WTC11 (cell line): ENCODE measurements at regions not wholly inside any gene's neighbourhood (a gene's known extent, or its start where the extent isn't known, plus 50 kb on each side); places are given as distances from the start of the nearest gene placed in this dataset.

Experiments
- ATAC-seq: fragments of 200-7000 bp; cut with Tn5 transposase; 2 replicates; pipeline ENCODE4 v1.10.0; 2021; ENCODE audit warnings: mild to moderate bottlenecking, moderate library complexity
- CTCF ChIA-PET: fragments of 300-600 bp; sonication (Branson Sonifier 250); formaldehyde crosslinking; loops from one replicate; lab custom pipeline; 2021; ENCODE audit warnings: antibody characterized with exemption; lab: Charles Lee
- POLR2A ChIA-PET: fragments of 350-600 bp; sonication (Branson Sonifier 250); formaldehyde crosslinking; loops from one replicate; lab custom pipeline; 2021; ENCODE audit warnings: antibody characterized with exemption; lab: Charles Lee
- DNase-seq: peaks from one replicate; pipeline ENCODE4 v3.0.0; 2021; ENCODE audit warnings: low spot score
- H3K27ac Mint-ChIP-seq: 2 replicates; pipeline ENCODE4 v1.8.0; 2021; ENCODE audit warnings: mixed read lengths
- H3K27me3 Mint-ChIP-seq: 2 replicates; pipeline ENCODE4 v1.8.0; 2021; ENCODE audit warnings: low read depth, mild to moderate bottlenecking, moderate library complexity, mixed read lengths
- H3K36me3 Mint-ChIP-seq: 2 replicates; pipeline ENCODE4 v1.8.0; 2021; ENCODE audit warnings: mixed read lengths
- H3K4me1 Mint-ChIP-seq: 2 replicates; pipeline ENCODE4 v1.8.0; 2022; ENCODE audit warnings: mixed read lengths
- H3K4me3 Mint-ChIP-seq: 2 replicates; pipeline ENCODE4 v1.8.0; 2021; ENCODE audit warnings: mild to moderate bottlenecking, moderate library complexity, mixed read lengths
- H3K9me3 Mint-ChIP-seq: 2 replicates; pipeline ENCODE4 v1.8.0; 2021; ENCODE audit warnings: mixed read lengths
- AR ChIP-seq: fragments of 250-450 bp; sonication (Bioruptor Pico); IDR thresholded peaks from 2 replicates; pipeline ENCODE4 v1.9.0; 2021; ENCODE audit warnings: mild to moderate bottlenecking
- CREB1 ChIP-seq: sonication (generic); formaldehyde crosslinking; IDR thresholded peaks from 2 replicates; pipeline ENCODE4 v1.8.0; 2023; ENCODE audit warnings: mild to moderate bottlenecking, missing genetic modification reagents
- ELF4 ChIP-seq: sonication (generic); formaldehyde crosslinking; IDR thresholded peaks from 2 replicates; pipeline ENCODE4 v1.8.1; 2022; ENCODE audit warnings: low read depth, mild to moderate bottlenecking, moderate library complexity, missing genetic modification reagents
- FOXP1 ChIP-seq: sonication (generic); formaldehyde crosslinking; IDR thresholded peaks from 2 replicates; pipeline ENCODE4 v1.8.0; 2022; ENCODE audit warnings: missing genetic modification reagents, mild to moderate bottlenecking, moderate library complexity, borderline replicate concordance
- MLX ChIP-seq: sonication (generic); formaldehyde crosslinking; IDR thresholded peaks from 2 replicates; pipeline ENCODE4 v1.8.1; 2023; ENCODE audit warnings: mild to moderate bottlenecking, missing genetic modification reagents, moderate library complexity
- PRDM15 ChIP-seq: sonication (generic); formaldehyde crosslinking; IDR thresholded peaks from 2 replicates; pipeline ENCODE4 v1.8.0; 2022; ENCODE audit warnings: missing genetic modification reagents
- SMAD4 ChIP-seq: sonication (generic); formaldehyde crosslinking; IDR thresholded peaks from 2 replicates; pipeline ENCODE4 v1.8.0; 2022; ENCODE audit warnings: mild to moderate bottlenecking, missing genetic modification reagents
- USF1 ChIP-seq: sonication (generic); formaldehyde crosslinking; IDR thresholded peaks from 2 replicates; pipeline ENCODE4 v1.8.0; 2022; ENCODE audit warnings: mild to moderate bottlenecking, missing genetic modification reagents
- ZNF232 ChIP-seq: sonication (generic); formaldehyde crosslinking; IDR thresholded peaks from 2 replicates; pipeline ENCODE4 v1.8.0; 2022; ENCODE audit warnings: mild to moderate bottlenecking, missing genetic modification reagents
- TF ChIP-seq, protein P1 (sequence below): sonication (generic); formaldehyde crosslinking; IDR thresholded peaks from 2 replicates; pipeline ENCODE4 v1.8.1; 2023; ENCODE audit warnings: mild to moderate bottlenecking, missing genetic modification reagents
- TF ChIP-seq, protein P2 (sequence below): sonication (generic); formaldehyde crosslinking; IDR thresholded peaks from 2 replicates; pipeline ENCODE4 v1.8.1; 2022; ENCODE audit warnings: mild to moderate bottlenecking, moderate library complexity, missing genetic modification reagents
- TF ChIP-seq, protein P3 (sequence below): sonication (generic); formaldehyde crosslinking; IDR thresholded peaks from 2 replicates; pipeline ENCODE4 v1.8.1; 2023; ENCODE audit warnings: mild to moderate bottlenecking, missing genetic modification reagents
- TF ChIP-seq, protein P4 (sequence below): fragments of 250-450 bp; sonication (Bioruptor Pico); IDR thresholded peaks from 2 replicates; pipeline ENCODE4 v1.9.0; 2021; ENCODE audit warnings: mild to moderate bottlenecking, borderline replicate concordance
- TF ChIP-seq, protein P5 (sequence below): sonication (generic); formaldehyde crosslinking; IDR thresholded peaks from 2 replicates; pipeline ENCODE4 v1.8.1; 2022; ENCODE audit warnings: low read depth, missing genetic modification reagents, borderline replicate concordance

DNA sequence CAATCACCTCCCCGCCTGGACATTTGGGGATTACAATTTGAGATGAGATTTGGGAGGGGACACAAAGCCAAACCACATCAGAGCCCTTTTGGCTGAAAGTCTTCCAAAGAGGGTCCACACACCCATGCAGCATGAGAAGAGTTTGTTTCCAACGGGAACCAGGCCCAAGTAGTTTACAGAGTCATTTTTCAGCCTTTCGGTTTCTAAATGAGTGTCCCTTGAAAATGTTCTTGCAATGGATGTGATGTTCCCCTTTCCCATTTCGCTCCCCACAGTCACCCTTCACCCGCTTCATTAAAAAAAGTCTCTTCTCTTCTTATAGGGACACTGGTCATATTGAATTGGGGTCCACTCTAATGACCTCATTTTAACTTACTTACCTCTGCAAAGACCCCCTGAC is 157.4 kb downstream of the ARL4C start:
- Mint-ChIP-seq H3K9me3 (no peaks in the 10 kb centered on the region), H3K36me3 (no peaks in the 10 kb centered on the region), H3K27me3 (no peaks in the 10 kb centered on the region; the same call in 1 of the 2 replicates), H3K4me1 (peaks cover 4% of the 10 kb centered on the region; the same call in 1 of the 2 replicates), H3K4me3 (no peak overlapping the region), H3K27ac (no peak overlapping the region)
- no peak for DNase-seq
- POLR2A ChIA-PET = no interaction called here
- CTCF ChIA-PET = no interaction called here
- no peak for ATAC-seq
- TF ChIP-seq MLX (CRISPR knock-in tag) (no peak), SMAD4 (CRISPR knock-in tag) (no peak), PRDM15 (no peak), ELF4 (CRISPR knock-in tag) (no peak), ZNF232 (CRISPR knock-in tag) (no peak), AR (CRISPR knock-in tag) (no peak), CREB1 (CRISPR knock-in tag) (no peak), FOXP1 (CRISPR knock-in tag) (no peak), USF1 (no peak)
- TF ChIP-seq, protein P1, sequence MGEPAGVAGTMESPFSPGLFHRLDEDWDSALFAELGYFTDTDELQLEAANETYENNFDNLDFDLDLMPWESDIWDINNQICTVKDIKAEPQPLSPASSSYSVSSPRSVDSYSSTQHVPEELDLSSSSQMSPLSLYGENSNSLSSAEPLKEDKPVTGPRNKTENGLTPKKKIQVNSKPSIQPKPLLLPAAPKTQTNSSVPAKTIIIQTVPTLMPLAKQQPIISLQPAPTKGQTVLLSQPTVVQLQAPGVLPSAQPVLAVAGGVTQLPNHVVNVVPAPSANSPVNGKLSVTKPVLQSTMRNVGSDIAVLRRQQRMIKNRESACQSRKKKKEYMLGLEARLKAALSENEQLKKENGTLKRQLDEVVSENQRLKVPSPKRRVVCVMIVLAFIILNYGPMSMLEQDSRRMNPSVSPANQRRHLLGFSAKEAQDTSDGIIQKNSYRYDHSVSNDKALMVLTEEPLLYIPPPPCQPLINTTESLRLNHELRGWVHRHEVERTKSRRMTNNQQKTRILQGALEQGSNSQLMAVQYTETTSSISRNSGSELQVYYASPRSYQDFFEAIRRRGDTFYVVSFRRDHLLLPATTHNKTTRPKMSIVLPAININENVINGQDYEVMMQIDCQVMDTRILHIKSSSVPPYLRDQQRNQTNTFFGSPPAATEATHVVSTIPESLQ = no peak
- TF ChIP-seq, protein P2, sequence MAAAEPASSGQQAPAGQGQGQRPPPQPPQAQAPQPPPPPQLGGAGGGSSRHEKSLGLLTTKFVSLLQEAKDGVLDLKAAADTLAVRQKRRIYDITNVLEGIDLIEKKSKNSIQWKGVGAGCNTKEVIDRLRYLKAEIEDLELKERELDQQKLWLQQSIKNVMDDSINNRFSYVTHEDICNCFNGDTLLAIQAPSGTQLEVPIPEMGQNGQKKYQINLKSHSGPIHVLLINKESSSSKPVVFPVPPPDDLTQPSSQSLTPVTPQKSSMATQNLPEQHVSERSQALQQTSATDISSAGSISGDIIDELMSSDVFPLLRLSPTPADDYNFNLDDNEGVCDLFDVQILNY = no peak
- TF ChIP-seq, protein P3, sequence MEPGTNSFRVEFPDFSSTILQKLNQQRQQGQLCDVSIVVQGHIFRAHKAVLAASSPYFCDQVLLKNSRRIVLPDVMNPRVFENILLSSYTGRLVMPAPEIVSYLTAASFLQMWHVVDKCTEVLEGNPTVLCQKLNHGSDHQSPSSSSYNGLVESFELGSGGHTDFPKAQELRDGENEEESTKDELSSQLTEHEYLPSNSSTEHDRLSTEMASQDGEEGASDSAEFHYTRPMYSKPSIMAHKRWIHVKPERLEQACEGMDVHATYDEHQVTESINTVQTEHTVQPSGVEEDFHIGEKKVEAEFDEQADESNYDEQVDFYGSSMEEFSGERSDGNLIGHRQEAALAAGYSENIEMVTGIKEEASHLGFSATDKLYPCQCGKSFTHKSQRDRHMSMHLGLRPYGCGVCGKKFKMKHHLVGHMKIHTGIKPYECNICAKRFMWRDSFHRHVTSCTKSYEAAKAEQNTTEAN (CRISPR knock-in tag) = no peak
- TF ChIP-seq, protein P4, sequence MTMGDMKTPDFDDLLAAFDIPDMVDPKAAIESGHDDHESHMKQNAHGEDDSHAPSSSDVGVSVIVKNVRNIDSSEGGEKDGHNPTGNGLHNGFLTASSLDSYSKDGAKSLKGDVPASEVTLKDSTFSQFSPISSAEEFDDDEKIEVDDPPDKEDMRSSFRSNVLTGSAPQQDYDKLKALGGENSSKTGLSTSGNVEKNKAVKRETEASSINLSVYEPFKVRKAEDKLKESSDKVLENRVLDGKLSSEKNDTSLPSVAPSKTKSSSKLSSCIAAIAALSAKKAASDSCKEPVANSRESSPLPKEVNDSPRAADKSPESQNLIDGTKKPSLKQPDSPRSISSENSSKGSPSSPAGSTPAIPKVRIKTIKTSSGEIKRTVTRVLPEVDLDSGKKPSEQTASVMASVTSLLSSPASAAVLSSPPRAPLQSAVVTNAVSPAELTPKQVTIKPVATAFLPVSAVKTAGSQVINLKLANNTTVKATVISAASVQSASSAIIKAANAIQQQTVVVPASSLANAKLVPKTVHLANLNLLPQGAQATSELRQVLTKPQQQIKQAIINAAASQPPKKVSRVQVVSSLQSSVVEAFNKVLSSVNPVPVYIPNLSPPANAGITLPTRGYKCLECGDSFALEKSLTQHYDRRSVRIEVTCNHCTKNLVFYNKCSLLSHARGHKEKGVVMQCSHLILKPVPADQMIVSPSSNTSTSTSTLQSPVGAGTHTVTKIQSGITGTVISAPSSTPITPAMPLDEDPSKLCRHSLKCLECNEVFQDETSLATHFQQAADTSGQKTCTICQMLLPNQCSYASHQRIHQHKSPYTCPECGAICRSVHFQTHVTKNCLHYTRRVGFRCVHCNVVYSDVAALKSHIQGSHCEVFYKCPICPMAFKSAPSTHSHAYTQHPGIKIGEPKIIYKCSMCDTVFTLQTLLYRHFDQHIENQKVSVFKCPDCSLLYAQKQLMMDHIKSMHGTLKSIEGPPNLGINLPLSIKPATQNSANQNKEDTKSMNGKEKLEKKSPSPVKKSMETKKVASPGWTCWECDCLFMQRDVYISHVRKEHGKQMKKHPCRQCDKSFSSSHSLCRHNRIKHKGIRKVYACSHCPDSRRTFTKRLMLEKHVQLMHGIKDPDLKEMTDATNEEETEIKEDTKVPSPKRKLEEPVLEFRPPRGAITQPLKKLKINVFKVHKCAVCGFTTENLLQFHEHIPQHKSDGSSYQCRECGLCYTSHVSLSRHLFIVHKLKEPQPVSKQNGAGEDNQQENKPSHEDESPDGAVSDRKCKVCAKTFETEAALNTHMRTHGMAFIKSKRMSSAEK (CRISPR knock-in tag) = no peak
- TF ChIP-seq, protein P5, sequence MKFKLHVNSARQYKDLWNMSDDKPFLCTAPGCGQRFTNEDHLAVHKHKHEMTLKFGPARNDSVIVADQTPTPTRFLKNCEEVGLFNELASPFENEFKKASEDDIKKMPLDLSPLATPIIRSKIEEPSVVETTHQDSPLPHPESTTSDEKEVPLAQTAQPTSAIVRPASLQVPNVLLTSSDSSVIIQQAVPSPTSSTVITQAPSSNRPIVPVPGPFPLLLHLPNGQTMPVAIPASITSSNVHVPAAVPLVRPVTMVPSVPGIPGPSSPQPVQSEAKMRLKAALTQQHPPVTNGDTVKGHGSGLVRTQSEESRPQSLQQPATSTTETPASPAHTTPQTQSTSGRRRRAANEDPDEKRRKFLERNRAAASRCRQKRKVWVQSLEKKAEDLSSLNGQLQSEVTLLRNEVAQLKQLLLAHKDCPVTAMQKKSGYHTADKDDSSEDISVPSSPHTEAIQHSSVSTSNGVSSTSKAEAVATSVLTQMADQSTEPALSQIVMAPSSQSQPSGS (CRISPR knock-in tag) = no peak
